Colonic mucosa (tissue), 4 donors: ENCODE measurements at regions not wholly inside any gene's neighbourhood (a gene's known extent, or its start where the extent isn't known, plus 50 kb on each side); places are given as distances from the start of the nearest gene placed in this dataset.
A peak's percentile ranks its signal among the peaks of the same experiment; 100 is the strongest.

Experiments
- DNase-seq: peaks from one replicate; pipeline ENCODE4 v3.0.0-alpha.2; 2020
- H3K27ac ChIP-seq: fragments of 200-600 bp; one replicate; pipeline ENCODE4 v1.8.0; 2021
- H3K27me3 ChIP-seq: fragments of 200-600 bp; one replicate; pipeline ENCODE4 v1.8.0; 2021
- H3K36me3 ChIP-seq: fragments of 200-600 bp; one replicate; pipeline ENCODE4 v1.8.0; 2021
- H3K4me1 ChIP-seq: fragments of 200-600 bp; one replicate; pipeline ENCODE4 v1.8.0; 2021; ENCODE audit warnings: mild to moderate bottlenecking
- H3K4me3 ChIP-seq: fragments of 200-600 bp; one replicate; pipeline ENCODE4 v1.8.0; 2021
- H3K9ac ChIP-seq, 2 donors: one replicate each; pipeline ENCODE4 v1.7.0; 2013; ENCODE audit warnings: control low read depth in 2 of 2, low read depth in 2 of 2, low read length in 2 of 2
- H3K9me3 ChIP-seq: fragments of 200-600 bp; one replicate; pipeline ENCODE4 v1.8.0; 2021
- CTCF ChIP-seq: fragments of 200-600 bp; IDR thresholded peaks from one replicate; pipeline ENCODE4 v1.8.0; 2022; ENCODE audit warnings: antibody characterized with exemption, mild to moderate bottlenecking
- intact Hi-C: fragments of 100-400 bp; cut with DNase I; formaldehyde crosslinking; loops from one replicate; pipeline ENCODE4 v1.14.1; 2022
- donor health status: healthy.
- donor health status: DM: no; HTN: no; CAD: no.
- donor health status: DM: no; HTN: no; CAD: no.

DNA sequence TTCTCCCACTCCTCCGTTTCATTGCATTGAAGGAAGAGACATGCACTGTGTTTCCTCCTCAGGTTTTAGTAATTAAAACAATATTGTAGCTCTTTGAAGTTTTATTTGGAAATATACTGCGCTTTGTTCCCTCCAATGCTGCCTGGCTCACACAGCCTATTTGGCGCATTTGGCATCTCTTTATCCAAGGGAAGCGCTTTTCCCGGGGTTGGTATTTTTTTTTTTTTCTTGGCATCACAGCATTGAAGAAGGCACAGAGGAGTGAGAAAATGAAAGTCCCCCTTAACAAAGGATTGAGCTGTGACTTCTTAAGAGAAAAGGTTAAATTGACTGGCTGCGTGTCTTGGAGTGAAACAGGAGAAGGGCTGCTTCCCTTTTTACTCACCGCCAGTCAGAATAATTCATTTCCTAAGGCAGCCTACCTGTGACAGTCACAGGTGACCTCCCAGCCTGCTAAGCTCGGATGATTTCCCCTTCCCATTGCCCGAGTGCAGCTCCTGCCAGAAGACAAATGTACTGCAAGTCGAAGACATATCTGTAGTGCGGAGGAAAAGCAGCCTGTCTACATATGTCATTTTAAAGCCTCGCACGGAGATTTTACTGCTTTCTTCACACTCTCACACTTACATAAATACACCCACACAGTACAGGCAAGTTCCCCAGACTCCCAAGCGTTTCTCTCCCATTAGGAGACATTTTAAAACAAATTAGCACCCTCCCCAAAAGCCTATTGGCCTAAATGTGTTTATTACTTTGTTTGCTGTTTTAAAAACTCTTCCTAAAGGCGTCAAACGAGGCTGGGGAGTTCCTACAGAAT lies 665.5 kb upstream of the ZNF608 start:
- no peak overlapping the region for H3K4me3 ChIP-seq
- no peaks in the 10 kb centered on the region for H3K27me3 ChIP-seq
- peak; percentile 45 for DNase-seq
- H3K9ac ChIP-seq = peak overlapping the region in 1 of 2 donors; percentile 72
- H3K9me3 ChIP-seq = no peaks in the 10 kb centered on the region
- no peaks in the 10 kb centered on the region for H3K36me3 ChIP-seq
- H3K27ac ChIP-seq = peak overlapping the region; percentile 1
- intact Hi-C loops = no loop called here
- no peaks in the 10 kb centered on the region for H3K4me1 ChIP-seq
- TF ChIP-seq CTCF = no peak

GRCh38 chr5:125412561-125413495 lies 666.4 kb upstream of the ZNF608 start:
- H3K27me3 ChIP-seq = no peaks in the 10 kb centered on the region
- intact Hi-C loops = no loop called here
- DNase-seq = peak; percentile 80
- H3K4me1 ChIP-seq = no peaks in the 10 kb centered on the region
- no peak for TF ChIP-seq CTCF
- H3K27ac ChIP-seq = peak overlapping the region; percentile 1
- no peak overlapping the region for H3K4me3 ChIP-seq
- no peaks in the 10 kb centered on the region for H3K36me3 ChIP-seq
- H3K9ac ChIP-seq = peak overlapping the region in 1 of 2 donors; percentile 72
- no peaks in the 10 kb centered on the region for H3K9me3 ChIP-seq

DNA sequence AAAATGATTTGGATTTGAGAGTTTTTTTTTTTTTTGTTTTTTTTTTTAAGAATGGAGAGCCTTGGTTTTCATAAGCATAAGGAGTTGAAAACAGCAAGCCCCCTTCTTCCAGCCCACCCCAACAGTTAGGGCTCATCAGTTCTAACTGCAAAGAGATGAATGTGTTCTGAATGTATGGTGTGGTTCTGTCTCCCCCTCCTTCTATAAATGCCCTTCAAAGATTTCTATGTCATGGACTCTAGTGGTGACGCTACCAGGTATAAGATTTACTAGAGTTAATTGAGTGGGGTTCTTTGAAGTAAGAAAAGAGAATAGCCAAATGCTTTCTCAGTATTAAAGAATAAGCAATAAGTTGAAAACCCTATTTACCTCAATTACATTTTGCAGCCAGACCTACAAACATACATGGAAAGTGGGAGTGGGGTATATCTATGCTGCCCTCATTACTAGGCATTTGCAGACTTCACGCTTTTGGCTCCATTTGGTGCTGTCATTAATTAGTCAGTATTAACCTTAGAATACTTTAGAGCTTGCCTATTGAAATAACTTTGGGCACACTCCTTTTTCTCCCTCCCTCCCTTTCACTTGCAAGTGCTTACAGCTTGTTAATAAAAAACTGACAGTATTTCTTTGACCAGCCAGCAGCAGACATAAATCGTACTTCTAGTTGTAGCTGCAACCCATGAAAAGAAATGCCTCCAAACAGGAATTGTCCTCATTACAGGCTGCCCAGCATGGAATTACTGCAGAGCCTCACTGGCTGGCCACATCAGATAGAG lies 667.2 kb upstream of the ZNF608 start:
- no peak overlapping the region for H3K4me3 ChIP-seq
- no peaks in the 10 kb centered on the region for H3K36me3 ChIP-seq
- no peaks in the 10 kb centered on the region for H3K9me3 ChIP-seq
- H3K9ac ChIP-seq = no peak overlapping the region
- no peaks in the 10 kb centered on the region for H3K27me3 ChIP-seq
- no peak for TF ChIP-seq CTCF
- intact Hi-C loops = no loop called here
- no peak overlapping the region for H3K27ac ChIP-seq
- DNase-seq = no peak
- no peaks in the 10 kb centered on the region for H3K4me1 ChIP-seq

DNA sequence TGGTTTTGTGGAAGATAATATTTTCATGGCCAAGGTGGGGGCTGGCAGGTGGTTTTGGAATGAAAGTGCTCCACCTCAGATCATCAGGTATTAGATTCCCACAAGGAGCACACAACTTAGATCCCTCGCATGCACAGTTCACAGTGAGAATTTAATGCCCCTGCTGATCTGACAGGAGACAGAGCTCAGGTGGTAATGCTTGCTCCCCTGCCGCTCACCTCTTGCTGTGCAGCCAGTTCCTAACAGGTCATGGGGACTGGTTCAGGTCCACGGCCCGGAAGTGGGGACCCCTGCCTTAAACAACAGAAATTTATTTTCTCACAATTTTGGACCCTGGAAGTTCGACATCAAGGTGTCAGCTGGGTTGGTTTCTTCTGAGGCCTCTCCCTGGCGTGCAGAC lies 668.7 kb upstream of the ZNF608 start:
- no peaks in the 10 kb centered on the region for H3K9me3 ChIP-seq
- H3K4me1 ChIP-seq = no peaks in the 10 kb centered on the region
- no peak overlapping the region for H3K9ac ChIP-seq
- H3K36me3 ChIP-seq = no peaks in the 10 kb centered on the region
- no peaks in the 10 kb centered on the region for H3K27me3 ChIP-seq
- no peak overlapping the region for H3K27ac ChIP-seq
- no peak overlapping the region for H3K4me3 ChIP-seq
- intact Hi-C loops = no loop called here
- no peak for TF ChIP-seq CTCF
- DNase-seq = no peak

GRCh38 chr5:125416055-125416454 lies 669.6 kb upstream of the ZNF608 start:
- Histone ChIP-seq H3K27me3 (no peaks in the 10 kb centered on the region), H3K9me3 (no peaks in the 10 kb centered on the region), H3K4me1 (no peaks in the 10 kb centered on the region), H3K36me3 (no peaks in the 10 kb centered on the region), H3K4me3 (no peak overlapping the region), H3K27ac (no peak overlapping the region), H3K9ac (no peak overlapping the region)
- no peak for DNase-seq
- no peak for TF ChIP-seq CTCF
- intact Hi-C loops = no loop called here
